ENCODE measurements at regions not wholly inside any gene's neighbourhood (a gene's known extent, or its start where the extent isn't known, plus 50 kb on each side); places are given as distances from the start of the nearest gene placed in this dataset.

DNA sequence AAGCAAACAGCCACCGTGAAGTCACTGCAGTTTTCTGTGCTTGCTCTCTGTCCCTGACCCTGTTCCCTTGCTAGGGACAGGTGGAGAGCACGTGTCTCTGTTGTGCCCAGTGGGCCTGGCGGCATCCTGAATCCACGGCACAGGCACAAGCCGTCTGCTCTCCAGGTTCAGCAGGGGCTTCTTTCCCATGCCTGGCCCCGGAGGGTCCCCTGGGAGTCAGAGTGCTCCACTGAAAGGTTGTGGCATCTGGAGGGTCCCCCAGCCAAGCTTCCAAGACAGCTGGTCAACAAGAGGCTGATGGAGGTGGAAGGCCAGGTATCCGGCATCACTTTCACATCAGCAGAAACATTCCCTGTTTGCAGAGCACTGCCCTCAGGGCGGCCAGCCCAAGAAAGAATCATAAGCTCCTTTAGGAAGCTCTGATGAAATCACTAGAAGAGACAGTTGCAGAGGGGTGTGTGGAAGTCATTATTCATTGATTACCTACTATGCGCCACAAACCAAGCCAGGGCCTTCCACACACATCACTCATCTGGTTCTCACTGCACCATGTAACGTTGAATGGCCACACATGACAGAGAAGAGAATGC is 346.4 kb upstream of the B3GAT1 start:
- in situ Hi-C loops (cut with HindIII; ENCODE audit: low pct_unique_long_range_greater_than_20kb, low sequenced_read_pairs): no loop called here
- TF ChIP-seq JUND (IDR thresholded peaks at IDR 0.05; ENCODE audit: low read depth): no peak
- no peak for DNase-seq (ENCODE audit: low read depth in 1 of 2, low spot score in 1 of 2)

DNA sequence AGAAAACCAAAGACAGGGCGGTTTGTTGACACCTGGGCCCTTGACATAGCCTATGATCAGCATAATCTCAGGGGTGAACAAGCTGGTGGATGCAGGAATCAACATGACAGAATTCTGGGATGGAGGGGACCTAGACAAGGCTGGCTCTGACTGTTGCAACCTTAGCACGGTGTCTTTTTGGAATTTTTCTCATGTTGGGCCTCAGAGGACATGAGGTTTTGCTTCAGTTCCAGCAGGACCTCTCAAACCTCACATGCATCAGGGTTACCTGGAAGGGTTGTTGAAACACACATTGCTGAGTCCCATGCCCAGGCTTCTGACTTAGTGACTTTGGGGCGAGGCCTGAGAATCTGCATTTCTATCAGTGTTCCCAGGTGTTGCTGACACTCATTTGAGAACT is 345.6 kb upstream of the B3GAT1 start:
- in situ Hi-C loops (cut with HindIII; ENCODE audit: low pct_unique_long_range_greater_than_20kb, low sequenced_read_pairs): no loop called here
- DNase-seq (ENCODE audit: low read depth in 1 of 2, low spot score in 1 of 2): no peak
- TF ChIP-seq JUND (IDR thresholded peaks at IDR 0.05; ENCODE audit: low read depth): no peak

DNA sequence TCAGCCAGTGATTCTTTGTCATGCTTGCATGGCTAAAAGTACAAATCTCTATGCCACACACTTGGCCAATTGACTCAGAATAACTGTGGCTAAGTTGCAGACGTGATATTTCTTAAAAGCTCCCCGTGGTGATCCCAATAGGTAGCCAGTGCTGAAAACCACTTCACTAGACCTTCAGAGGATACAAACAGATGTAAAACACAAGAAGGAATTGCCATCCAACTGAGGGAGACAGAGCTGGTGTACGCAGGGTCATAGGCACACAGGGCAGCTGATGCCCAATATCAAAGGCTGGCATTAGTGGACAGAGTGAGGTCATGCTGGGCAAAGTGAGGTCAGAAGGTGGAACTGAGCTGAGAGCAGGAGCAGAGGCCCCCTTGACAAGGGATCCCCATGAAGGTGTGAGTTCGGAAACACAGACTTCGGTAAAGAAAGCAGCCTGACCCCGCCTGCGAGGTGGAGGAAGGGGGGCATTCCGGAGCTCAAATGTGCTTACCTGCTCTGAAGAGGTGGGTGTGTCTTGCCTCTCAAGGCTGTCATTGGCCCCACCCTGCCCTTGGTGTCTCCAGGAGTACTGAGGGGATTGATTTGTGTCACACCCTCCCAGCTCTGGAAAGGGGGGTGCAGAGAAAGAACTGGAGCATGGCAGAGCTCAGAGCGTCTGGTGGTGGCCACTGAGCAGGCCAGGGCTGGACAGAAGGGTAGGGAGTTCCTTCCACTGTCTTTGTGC is 344.9 kb upstream of the B3GAT1 start:
- no peak for DNase-seq (ENCODE audit: low read depth in 1 of 2, low spot score in 1 of 2)
- no peak for TF ChIP-seq JUND (IDR thresholded peaks at IDR 0.05; ENCODE audit: low read depth)
- in situ Hi-C loops (cut with HindIII; ENCODE audit: low pct_unique_long_range_greater_than_20kb, low sequenced_read_pairs): no loop called here

DNA sequence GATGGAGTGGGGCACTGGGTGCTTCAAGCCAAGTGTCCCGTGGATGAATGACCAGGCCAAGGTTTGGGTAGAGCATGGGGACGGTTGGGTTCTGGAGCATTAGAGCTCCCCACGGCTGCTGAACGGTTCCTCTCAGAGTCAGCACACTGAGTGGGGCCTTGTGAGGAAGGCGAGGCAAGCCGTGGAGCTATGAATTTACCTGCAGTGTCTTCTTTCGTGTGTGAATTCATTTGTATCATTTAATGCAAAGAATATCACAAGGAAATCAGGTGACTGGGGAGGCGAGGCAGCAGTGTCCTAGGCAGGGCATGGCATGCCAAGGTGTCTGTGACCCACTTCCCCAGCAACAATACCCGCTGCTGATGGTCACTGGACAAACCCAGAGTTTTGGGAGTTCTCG is 343.5 kb upstream of the B3GAT1 start:
- in situ Hi-C loops (cut with HindIII; ENCODE audit: low pct_unique_long_range_greater_than_20kb, low sequenced_read_pairs): no loop called here
- TF ChIP-seq JUND (IDR thresholded peaks at IDR 0.05; ENCODE audit: low read depth): no peak
- DNase-seq (ENCODE audit: low read depth in 1 of 2, low spot score in 1 of 2): no peak

DNA sequence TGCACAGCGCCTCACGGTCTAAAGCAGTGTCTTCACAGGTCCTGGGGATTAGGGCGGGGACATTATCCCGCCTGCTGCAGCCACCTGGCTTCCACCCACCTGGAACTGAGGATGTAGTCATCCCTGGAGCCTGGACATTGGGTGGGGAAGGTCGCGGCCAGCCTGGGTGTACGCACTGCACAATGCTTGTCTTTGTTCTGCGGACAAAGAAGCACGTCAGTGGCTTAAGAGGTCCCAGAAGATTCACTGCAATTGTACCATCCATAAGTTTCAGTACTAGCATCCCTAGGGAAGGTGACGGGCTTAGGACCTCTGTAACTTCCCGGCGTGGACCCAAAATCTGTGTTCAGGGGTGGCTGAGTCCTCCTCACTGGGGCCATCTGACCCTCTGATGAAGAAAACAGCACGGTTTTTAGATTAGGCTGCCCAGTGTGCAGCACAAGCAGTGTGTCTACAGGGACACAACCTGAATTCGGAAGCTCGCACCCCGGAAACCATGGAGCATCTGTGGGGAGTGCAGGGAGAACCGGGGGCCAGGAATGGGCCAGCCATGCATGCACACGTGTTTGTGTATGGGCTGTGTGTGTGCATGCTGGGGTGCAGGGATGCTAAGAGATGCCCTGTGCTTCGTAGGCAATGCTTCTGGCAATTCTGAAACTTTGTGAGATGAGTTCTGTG is 342.6 kb upstream of the B3GAT1 start:
- in situ Hi-C loops (cut with HindIII; ENCODE audit: low pct_unique_long_range_greater_than_20kb, low sequenced_read_pairs): no loop called here
- TF ChIP-seq JUND (IDR thresholded peaks at IDR 0.05; ENCODE audit: low read depth): no peak
- DNase-seq (ENCODE audit: low read depth in 1 of 2, low spot score in 1 of 2): no peak

DNA sequence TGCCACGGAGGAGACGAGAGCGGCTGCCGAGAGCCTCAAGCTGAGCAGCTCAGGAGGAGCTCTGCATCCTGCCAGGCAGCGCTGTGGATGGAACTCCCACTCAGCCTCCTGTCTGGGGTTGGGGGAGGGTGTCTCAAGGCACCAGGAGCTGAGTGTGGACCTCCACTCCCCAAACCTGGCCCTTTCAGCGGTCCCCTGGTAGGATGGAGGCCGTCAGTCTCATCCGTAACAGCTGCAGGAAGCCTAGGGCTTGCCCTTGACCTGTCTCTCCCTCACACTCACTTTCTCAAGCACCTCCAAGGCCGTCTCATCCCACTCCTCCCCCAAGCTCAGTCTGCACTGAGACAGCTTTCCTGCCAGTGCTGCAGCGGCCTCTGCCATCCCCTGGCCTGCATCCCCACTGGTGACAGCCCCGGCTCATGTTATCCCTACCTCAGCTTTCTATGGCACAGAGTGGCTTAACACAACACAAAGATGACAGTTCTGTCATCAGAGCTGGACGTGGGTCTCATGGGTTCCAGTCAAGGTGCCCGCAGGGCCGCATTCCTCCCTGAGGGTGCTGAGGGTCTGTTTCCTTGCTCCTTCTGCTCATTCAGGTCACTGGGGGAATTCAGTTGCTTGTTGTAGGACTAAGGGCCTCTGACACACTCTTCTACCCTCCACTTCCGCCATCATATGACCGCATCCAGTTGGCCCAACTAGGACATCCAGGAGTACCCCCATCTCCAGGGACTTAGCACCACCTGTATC is 341.9 kb upstream of the B3GAT1 start:
- no peak for DNase-seq (ENCODE audit: low read depth in 1 of 2, low spot score in 1 of 2)
- in situ Hi-C loops (cut with HindIII; ENCODE audit: low pct_unique_long_range_greater_than_20kb, low sequenced_read_pairs): no loop called here
- TF ChIP-seq JUND (IDR thresholded peaks at IDR 0.05; ENCODE audit: low read depth): no peak

DNA sequence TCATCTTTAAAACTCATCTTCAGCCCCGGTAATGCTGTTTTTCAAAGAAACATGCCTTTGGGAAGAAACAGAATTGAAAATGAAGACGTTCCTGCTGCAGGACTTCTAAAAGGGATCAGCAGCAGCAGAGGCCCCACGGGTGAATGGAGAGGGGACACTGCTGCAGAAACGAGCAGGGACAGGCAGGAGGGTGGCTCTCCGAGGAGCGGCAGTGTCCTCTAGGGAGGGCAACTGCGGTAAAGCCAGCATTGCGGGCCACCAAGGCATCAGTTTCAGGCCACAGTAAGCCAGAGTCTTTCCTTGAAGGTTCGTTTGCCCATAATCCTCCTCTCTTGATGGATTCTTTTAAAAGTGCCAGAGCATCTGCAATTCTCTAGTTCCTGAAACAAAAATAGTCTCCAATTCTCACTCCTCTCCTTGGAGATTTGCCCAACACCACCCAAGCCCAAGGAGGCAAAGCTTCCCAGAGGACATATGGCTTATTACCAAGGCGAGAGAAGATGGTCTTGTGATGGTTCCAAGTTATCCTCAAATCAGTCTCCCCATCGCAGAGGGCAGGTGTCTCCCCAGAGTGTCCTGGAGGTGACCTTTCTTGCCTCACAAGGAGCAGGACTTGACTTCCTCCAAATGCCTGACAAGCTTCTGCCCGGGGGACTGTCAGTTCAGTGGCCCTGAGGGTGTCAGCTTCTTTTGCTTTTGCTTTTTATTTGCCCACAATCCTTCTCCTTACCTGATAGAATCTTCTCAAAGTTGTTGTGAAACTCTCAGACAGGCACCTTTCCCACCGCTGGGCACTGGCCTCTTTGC is 341.1 kb upstream of the B3GAT1 start:
- in situ Hi-C loops (cut with HindIII; ENCODE audit: low pct_unique_long_range_greater_than_20kb, low sequenced_read_pairs): no loop called here
- DNase-seq (ENCODE audit: low read depth in 1 of 2, low spot score in 1 of 2): peak in 1 of 2 experiments; percentile 60
- TF ChIP-seq JUND (IDR thresholded peaks at IDR 0.05; ENCODE audit: low read depth): no peak

DNA sequence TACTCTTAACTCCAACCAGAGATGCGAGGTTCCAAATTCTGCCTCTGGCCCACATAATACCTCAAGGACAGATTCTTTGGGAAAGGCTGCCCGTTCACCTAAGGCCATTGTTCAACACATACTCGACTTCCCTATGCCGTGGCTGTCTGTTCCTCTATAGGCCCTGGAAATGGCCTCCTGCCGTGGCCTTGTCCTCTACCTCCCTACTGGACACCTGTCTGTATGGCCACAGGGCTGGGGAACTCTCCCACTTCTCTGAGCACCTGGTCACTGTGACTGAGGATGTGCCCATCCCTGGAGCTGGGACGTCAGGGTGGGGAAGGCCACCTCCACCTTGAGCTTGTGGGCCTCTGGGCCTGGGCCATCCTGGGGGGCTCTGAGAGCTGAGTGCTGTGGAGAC is 340.5 kb upstream of the B3GAT1 start:
- no peak for DNase-seq (ENCODE audit: low read depth in 1 of 2, low spot score in 1 of 2)
- in situ Hi-C loops (cut with HindIII; ENCODE audit: low pct_unique_long_range_greater_than_20kb, low sequenced_read_pairs): no loop called here
- no peak for TF ChIP-seq JUND (IDR thresholded peaks at IDR 0.05; ENCODE audit: low read depth)

DNA sequence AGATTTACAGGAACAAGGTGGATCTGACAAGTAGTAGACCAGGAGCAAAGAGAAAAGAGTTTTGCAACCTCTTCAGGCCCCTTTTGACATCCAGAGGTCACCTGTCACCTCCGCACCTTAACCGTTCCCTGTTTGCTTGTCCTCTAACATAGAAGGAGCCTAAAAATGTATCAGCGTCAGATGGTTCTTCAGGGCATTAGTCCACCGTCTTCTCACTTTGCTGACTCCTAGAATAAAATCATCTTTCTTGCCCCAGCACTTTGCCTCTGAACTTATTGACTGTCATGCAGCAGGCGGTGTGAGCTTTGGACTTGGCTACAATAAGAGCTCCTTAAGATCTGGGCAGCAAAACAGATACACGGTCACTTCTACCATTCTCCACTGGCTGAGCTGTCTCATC is 339.7 kb upstream of the B3GAT1 start:
- DNase-seq (ENCODE audit: low read depth in 1 of 2, low spot score in 1 of 2): no peak
- in situ Hi-C loops (cut with HindIII; ENCODE audit: low pct_unique_long_range_greater_than_20kb, low sequenced_read_pairs): no loop called here
- no peak for TF ChIP-seq JUND (IDR thresholded peaks at IDR 0.05; ENCODE audit: low read depth)

DNA sequence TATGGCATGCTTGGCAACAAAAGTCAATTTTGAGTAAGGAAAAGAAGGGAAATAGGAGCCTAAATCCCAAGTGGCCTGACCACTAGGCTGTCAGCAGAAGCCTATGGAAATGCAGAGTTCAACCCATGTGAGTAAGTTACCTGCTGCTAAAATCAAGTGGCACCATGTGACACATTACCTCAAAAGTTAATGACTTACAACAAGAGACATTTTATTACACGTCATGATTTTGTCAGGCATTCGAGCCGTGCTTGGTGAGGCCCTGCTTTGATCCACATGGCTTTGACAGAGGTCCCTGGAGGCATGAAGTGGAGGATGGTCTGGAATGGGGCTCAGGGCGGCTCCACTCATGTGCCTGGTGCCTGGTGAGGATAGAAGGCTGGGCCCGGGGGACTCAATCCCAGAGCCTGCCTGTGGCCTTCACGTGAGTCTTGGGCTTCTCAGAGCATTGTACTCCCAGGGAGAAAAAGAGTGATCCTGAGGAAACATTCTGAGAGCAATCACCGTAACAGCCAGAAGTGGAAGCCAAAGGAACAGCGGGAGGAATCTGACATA is 339.1 kb upstream of the B3GAT1 start:
- no peak for DNase-seq (ENCODE audit: low read depth in 1 of 2, low spot score in 1 of 2)
- in situ Hi-C loops (cut with HindIII; ENCODE audit: low pct_unique_long_range_greater_than_20kb, low sequenced_read_pairs): no loop called here
- TF ChIP-seq JUND (IDR thresholded peaks at IDR 0.05; ENCODE audit: low read depth): no peak

DNA sequence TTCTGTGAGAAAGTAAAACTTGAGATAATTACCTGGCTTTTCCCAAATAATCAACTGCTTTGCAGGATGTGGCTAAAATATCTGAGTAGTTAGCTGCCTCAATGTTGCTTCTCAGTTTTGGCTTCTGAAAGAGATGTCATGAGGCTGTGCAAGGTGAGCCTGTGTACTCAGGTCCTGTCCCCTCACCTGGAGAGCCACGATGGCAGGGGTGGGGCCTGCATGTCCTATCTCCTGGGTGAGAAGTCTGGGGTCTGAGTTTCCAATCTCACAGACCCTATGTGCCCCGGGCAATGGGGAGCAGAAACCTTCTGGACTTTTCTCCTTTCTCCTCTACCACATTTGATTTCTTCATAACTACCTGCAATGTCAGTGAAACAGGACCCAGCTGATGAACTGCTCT is 338.6 kb upstream of the B3GAT1 start:
- DNase-seq (ENCODE audit: low read depth in 1 of 2, low spot score in 1 of 2): no peak
- in situ Hi-C loops (cut with HindIII; ENCODE audit: low pct_unique_long_range_greater_than_20kb, low sequenced_read_pairs): no loop called here
- no peak for TF ChIP-seq JUND (IDR thresholded peaks at IDR 0.05; ENCODE audit: low read depth)
